Urinary bladder (tissue), 4 donors: ENCODE measurements at regions not wholly inside any gene's neighbourhood (a gene's known extent, or its start where the extent isn't known, plus 50 kb on each side); places are given as distances from the start of the nearest gene placed in this dataset. TPM values are rescaled to one million over a fixed set of nuclear protein-coding genes. Genes with fewer than 3 reads are reported as not detected.
A peak's percentile ranks its signal among the peaks of the same experiment; 100 is the strongest.

Experiments
- DNase-seq: peaks from one replicate; pipeline ENCODE4 v3.0.0-alpha.2; 2015; ENCODE audit errors: extremely low spot score
- H3K27ac ChIP-seq: one replicate; pipeline ENCODE4 v1.5.1; 2013; ENCODE audit warnings: low read depth, mild to moderate bottlenecking, moderate library complexity
- H3K36me3 ChIP-seq: one replicate; pipeline ENCODE4 v1.6.1; 2013; ENCODE audit warnings: mild to moderate bottlenecking, moderate library complexity; ENCODE audit not compliant: insufficient read depth
- H3K4me1 ChIP-seq: one replicate; pipeline ENCODE4 v1.6.1; 2013; ENCODE audit warnings: mild to moderate bottlenecking, moderate library complexity; ENCODE audit not compliant: insufficient read depth
- H3K4me3 ChIP-seq: one replicate; pipeline ENCODE4 v1.5.1; 2013; ENCODE audit warnings: low read depth, low read length
- WGBS: extraction: QIAGEN DNeasy Blood & Tissue Kit; methylation state at CpG from one replicate; pipeline ENCODE4 v1.1.7; 2013; 5-methylcytosine and 5-hydroxymethylcytosine counted together
- small RNA-seq: library from RNA; depleted of rRNA; stranded (forward); fragments of <200 nt; gene quantifications from one replicate; pipeline ENCODE3, GENCODE V24; 2014
- donor health status: healthy with polysubstance abuse.
- donor health status: healthy.

- no peaks in the 10 kb centered on the region for H3K4me1 ChIP-seq
- H3K27ac ChIP-seq, result no peak overlapping the region
- 86% methylated on average over 3 of the region's 3 CpGs for WGBS
- no peak overlapping the region for H3K4me3 ChIP-seq
- no peaks in the 10 kb centered on the region for H3K36me3 ChIP-seq
- DNase-seq, result no peak
These were observed 99.3 kb upstream of the KCNJ3 start for GRCh38 chr2:154599189-154599588.

GRCh38 chr2:154600927-154601494, 97.5 kb upstream of the KCNJ3 start:
- Histone ChIP-seq H3K36me3 (no peaks in the 10 kb centered on the region), H3K4me3 (no peak overlapping the region), H3K27ac (no peak overlapping the region), H3K4me1 (no peaks in the 10 kb centered on the region)
- 92% methylated on average over 4 of the region's 4 CpGs for WGBS
- no peak for DNase-seq

GRCh38 chr2:154603682-154604081, 94.8 kb upstream of the KCNJ3 start:
- Histone ChIP-seq H3K27ac (no peak overlapping the region), H3K36me3 (no peaks in the 10 kb centered on the region), H3K4me1 (no peaks in the 10 kb centered on the region), H3K4me3 (no peak overlapping the region)
- DNase-seq, result no peak

GRCh38 chr2:154608438-154608837, 90.1 kb upstream of the KCNJ3 start:
- Histone ChIP-seq H3K27ac (no peak overlapping the region), H3K4me1 (no peaks in the 10 kb centered on the region), H3K36me3 (no peaks in the 10 kb centered on the region), H3K4me3 (no peak overlapping the region)
- DNase-seq, result no peak

GRCh38 chr2:154614906-154615305, 83.6 kb upstream of the KCNJ3 start:
- Histone ChIP-seq H3K36me3 (no peaks in the 10 kb centered on the region), H3K27ac (no peak overlapping the region), H3K4me3 (no peak overlapping the region), H3K4me1 (no peaks in the 10 kb centered on the region)
- DNase-seq, result no peak

- no peak overlapping the region for H3K27ac ChIP-seq
- no peaks in the 10 kb centered on the region for H3K36me3 ChIP-seq
- DNase-seq, result no peak
- WGBS, result 90% methylated on average over 15 of the region's 15 CpGs
- H3K4me1 ChIP-seq, result no peaks in the 10 kb centered on the region
- no peak overlapping the region for H3K4me3 ChIP-seq
These were observed 81.8 kb upstream of the KCNJ3 start for GRCh38 chr2:154616659-154617058.

- Histone ChIP-seq H3K27ac (no peak overlapping the region), H3K4me3 (no peak overlapping the region), H3K36me3 (no peaks in the 10 kb centered on the region), H3K4me1 (no peaks in the 10 kb centered on the region)
- WGBS, result 80% methylated on average over 5 of the region's 5 CpGs
- no peak for DNase-seq
These were observed 78.0 kb upstream of the KCNJ3 start for GRCh38 chr2:154620471-154620870.

GRCh38 chr2:154623819-154624218, 74.7 kb upstream of the KCNJ3 start:
- H3K4me3 ChIP-seq, result no peak overlapping the region

GRCh38 chr2:154637456-154637855, 61.0 kb upstream of the KCNJ3 start:
- Histone ChIP-seq H3K4me3 (no peak overlapping the region), H3K4me1 (no peaks in the 10 kb centered on the region), H3K27ac (no peak overlapping the region)

More at GRCh38 chr2:154623819-154624218, 74.7 kb upstream of the KCNJ3 start:
- no peaks in the 10 kb centered on the region for H3K36me3 ChIP-seq
- no peaks in the 10 kb centered on the region for H3K4me1 ChIP-seq
- peak; percentile 13 for DNase-seq
- H3K27ac ChIP-seq, result no peak overlapping the region
- WGBS, result 37% methylated on average over 3 of the region's 3 CpGs

GRCh38 chr2:154638783-154639182, 59.7 kb upstream of the KCNJ3 start:
- 29% methylated on average over 1 of the region's 1 CpG for WGBS
- Histone ChIP-seq H3K4me1 (no peaks in the 10 kb centered on the region), H3K27ac (no peak overlapping the region), H3K4me3 (no peak overlapping the region), H3K36me3 (no peaks in the 10 kb centered on the region)
- DNase-seq, result no peak

More at GRCh38 chr2:154637456-154637855, 61.0 kb upstream of the KCNJ3 start:
- DNase-seq, result no peak
- H3K36me3 ChIP-seq, result no peaks in the 10 kb centered on the region

- H3K4me3 ChIP-seq, result no peak overlapping the region
- no peak for DNase-seq
- H3K27ac ChIP-seq, result no peak overlapping the region
- WGBS, result 80% methylated on average over 3 of the region's 3 CpGs
- no peaks in the 10 kb centered on the region for H3K4me1 ChIP-seq
- no peaks in the 10 kb centered on the region for H3K36me3 ChIP-seq
These were observed 58.5 kb upstream of the KCNJ3 start for GRCh38 chr2:154640000-154640399.

Small RNA genes in the stretch of these regions (small RNA-seq; reads per million reads assigned to genes)
- gene RNA5SP107, result not detected
